ENCODE measurements at regions not wholly inside any gene's neighbourhood (a gene's known extent, or its start where the extent isn't known, plus 50 kb on each side); places are given as distances from the start of the nearest gene placed in this dataset.

DNA sequence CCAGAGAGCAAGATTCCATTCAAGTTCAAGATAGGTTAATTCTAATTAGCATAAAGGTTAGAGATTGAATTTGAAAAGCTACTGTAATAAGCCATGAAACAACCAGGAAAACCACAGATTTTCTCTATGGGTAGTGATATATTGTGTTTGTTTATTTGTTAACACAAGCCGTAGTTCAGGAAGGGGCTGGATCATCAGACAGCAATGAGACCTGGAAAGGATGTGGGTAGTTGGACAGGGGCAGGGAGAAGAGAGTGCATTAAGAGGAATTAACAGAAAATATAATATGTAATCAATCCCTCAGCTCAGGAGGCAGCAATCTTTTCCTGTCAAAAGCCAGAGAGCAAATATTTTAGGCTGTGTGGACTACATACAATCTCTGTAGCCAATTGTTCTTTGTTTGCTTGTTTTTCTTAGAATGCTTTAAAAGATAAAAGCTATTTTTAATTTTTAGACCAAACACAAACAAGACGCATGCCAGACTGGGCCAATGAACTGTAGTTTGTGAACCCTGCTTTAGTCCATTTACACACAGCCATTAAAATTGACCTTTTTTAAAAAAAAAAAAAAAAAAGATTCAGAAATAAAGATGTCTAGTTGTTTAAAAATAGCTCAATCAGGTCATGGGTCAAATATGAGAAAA, 398.7 kb upstream of the MARCKS start:
- TF ChIP-seq EZH2 (IDR thresholded peaks at IDR 0.05) (no peak), POLR2AphosphoS5 (IDR thresholded peaks at IDR 0.05; ENCODE audit: borderline replicate concordance, low read depth, low read length) (no peak)

Measured in SK-N-MC (cell line).